ENCODE measurements at regions not wholly inside any gene's neighbourhood (a gene's known extent, or its start where the extent isn't known, plus 50 kb on each side); places are given as distances from the start of the nearest gene placed in this dataset.

DNA sequence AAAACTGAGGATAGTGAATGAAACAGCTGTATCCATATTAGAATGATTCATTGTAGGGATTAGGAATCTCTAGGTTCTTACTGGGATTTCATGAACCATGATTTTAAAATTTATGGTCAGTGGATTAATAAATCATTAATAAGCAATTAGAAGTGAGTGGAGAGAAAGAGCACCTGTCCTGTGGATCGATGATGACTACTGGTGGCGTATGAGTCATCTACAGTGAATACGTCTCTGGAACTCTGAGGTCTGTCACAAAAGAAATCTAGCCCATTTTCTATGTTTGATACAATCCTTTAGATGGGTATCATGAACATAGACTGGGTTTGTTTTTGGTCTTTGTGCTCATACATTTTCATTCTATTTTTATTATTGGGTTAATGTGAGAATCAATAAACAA, 77.3 kb upstream of the RTL1 start:
- TF ChIP-seq CTCF (IDR thresholded peaks at IDR 0.05), result no peak
- no peak for TF ChIP-seq POLR2AphosphoS5 (IDR thresholded peaks at IDR 0.05; ENCODE audit: low read depth, low read length)
- TF ChIP-seq REST (IDR thresholded peaks at IDR 0.05; ENCODE audit: insufficient read depth in 1 of 2, low read depth in 2 of 2, low read length in 1 of 2), result no peak
- no peak for TF ChIP-seq TCF7L2 (IDR thresholded peaks at IDR 0.05; ENCODE audit: low read depth, low read length)

Data from Panc1 (cell line).